Activated CD8-positive, alpha-beta memory T cell treated with anti-CD3 and anti-CD28 coated beads, Interleukin-2, amount 50 U/mL, for 1 hour (primary cell): ENCODE measurements at regions not wholly inside any gene's neighbourhood (a gene's known extent, or its start where the extent isn't known, plus 50 kb on each side); places are given as distances from the start of the nearest gene placed in this dataset.
"Not testable (repeated sequence)": the region's sequence is repeated elsewhere in the genome, so short reads cannot be mapped to it uniquely, and the experiment has no call there.

Source experiments
- DNase-seq: peaks from one replicate; pipeline ENCODE4 v3.0.0-alpha.2; 2020; ENCODE audit errors: extremely low read depth

DNA sequence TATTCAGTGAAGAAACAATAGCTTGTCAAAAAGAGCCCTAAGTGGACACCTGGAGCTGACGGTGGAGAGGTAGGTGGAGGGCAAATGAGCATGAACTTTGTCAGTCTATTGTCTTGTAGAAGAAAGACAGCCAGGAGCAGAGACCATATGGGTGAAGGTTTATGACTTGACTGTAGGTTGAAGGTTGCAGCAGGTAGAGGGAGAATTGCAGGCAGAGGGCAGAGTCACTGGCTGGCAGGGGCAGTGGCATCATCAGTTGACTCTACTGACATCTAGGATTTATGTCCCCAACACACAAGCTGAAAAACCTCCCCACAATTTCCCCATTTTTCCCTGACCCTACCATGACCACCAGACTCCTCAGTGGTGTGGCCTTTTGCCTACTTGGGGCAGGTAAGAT lies 243.6 kb upstream of the PRSS58 start:
- DNase-seq = no peak

GRCh38 chr7:142500366-142500765 lies 242.5 kb upstream of the PRSS58 start:
- no peak for DNase-seq

DNA sequence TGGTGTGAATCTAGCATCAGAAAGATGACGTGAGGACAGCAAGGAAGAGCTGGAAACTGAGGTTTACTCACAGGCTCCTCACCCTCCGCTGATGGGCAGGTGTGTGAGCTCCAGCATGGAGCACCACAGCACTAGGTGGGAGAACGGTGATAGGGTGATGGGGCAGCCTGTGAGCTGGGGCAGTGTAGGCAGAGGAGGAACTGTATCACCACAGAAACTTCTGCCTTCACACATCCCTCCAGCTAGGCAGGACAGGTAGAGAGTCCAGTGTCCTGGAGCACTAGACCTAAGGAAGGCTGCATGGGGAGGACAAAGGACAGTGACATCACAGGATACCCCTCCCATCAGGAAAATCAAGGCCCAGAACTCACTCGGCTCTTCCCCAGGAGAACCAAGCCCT lies 241.8 kb upstream of the PRSS58 start:
- DNase-seq = no peak

- DNase-seq = no peak
These were observed 240.5 kb upstream of the PRSS58 start for GRCh38 chr7:142498364-142498763.

DNA sequence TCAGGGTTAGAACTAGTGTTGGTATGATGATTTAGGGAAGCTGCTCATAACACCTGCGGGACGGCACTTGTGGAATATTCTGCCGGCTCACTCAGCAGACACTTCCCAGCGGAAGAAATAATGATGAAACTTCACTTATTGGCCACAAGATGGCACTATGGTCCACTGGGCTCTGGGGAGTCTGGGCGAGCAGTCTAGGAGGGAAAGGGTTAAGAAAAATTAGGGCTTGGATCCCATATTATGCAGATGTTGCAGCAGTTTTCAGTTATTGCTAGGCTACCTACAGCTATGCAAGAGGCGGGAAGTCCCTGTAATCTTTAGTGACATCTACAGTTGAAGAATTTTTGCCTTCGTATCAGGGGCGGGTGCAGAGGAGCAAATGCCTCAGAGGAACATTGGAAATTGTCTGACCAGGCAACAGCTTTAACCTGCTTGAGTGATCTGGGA lies 238.7 kb upstream of the PRSS58 start:
- DNase-seq = no peak

DNA sequence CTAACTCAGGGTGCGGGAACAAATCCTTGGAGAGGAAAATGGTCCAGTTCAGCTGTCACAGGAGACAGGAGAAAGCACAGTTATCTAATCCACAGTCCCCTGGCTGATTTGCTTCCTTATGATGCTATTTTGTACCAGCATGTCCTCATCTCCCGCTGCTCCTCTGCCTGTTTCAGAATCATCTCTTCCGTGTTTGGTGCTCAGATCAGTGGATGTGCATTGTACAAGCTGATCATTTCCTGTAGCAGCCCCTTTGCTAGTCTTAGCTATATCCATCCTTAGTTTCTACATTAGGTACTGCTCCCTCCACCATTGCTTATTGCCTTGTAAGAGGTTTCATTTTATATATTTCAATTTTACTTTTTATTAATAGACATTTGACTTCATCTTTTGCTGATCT lies 238.0 kb upstream of the PRSS58 start:
- DNase-seq = not testable (repeated sequence)

GRCh38 chr7:142495301-142495700 lies 237.4 kb upstream of the PRSS58 start:
- not testable (repeated sequence) for DNase-seq

DNA sequence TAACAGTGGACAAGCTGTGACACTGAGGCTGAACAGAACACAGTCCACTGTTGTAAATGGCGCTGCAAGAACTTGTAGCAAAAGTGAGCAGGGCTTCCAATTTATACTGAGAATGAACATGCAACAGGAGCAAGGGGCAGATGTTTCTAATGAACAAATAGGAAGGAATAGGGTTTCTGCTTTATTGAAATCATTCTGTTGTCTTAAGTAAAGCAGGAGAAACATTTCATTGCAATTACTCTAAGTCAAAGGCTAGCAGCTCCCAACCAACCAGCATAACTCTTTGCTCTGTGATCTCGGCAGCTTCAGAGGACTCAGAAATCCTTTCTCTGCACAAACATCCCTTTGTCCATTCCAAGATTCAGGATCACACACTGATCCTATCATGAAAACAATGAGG lies 236.2 kb upstream of the PRSS58 start:
- DNase-seq = no peak

DNA sequence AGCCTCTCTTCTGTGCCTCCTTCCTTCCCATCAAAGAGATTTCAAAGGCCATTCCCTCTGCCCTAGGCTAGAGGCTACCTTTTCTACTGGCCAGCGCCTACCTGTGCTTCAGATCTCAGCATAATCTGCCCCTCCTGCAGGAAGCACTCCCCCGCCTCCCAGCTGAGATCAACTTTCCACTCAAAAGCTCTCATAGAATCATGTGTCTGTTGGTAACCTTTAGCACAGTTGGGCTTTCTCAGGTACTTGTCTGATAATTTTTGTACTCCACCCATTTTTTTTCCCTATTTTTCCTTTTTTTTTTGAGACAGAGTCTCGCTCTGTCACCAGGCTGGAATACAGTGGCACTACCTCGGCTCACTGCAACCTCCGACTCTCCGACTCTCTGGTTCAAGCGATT lies 231.0 kb upstream of the PRSS58 start:
- no peak for DNase-seq

DNA sequence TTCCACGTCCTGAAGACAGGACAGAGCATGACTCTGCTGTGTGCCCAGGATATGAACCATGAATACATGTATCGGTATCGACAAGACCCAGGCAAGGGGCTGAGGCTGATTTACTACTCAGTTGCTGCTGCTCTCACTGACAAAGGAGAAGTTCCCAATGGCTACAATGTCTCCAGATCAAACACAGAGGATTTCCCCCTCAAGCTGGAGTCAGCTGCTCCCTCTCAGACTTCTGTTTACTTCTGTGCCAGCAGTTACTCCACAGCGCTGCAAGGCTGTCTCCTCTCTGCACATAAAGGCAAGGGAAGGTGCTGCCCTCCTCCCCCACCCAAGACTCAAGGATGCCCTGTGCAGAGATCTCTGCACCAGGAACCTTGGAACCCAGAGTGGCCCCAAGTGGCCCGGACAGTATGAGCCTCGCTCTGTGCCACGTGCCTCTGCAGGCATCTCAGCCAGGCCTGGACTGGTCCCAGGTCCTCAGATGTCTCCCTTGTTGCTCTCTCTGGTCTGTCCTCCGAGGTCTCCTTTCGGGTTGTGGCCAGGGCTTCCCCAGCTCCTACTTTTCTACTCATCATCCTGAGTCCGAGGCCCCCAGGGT lies 230.3 kb upstream of the PRSS58 start:
- no peak for DNase-seq

- not testable (repeated sequence) for DNase-seq
These were observed 229.7 kb upstream of the PRSS58 start for GRCh38 chr7:142487565-142487964.

DNA sequence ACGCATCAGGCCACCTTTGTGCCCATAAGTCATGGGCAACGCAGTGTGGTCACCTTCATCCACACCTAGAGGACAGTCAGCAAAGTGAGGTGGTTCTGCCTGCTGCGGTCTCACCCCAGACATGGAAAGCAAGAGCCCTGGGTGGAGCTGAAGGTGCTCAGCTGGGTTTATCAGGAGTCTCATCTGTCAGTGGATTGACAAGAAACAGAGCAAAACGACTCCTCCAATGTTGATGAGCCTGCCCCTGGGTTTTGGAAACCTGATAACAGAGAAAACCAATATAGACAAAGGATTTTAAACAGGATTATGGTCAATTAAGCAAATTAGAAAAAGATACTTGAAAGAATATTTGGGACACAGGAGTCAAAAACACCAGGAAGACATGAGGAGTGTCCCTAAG lies 229.3 kb upstream of the PRSS58 start:
- no peak for DNase-seq

- no peak for DNase-seq
These were observed 227.9 kb upstream of the PRSS58 start for GRCh38 chr7:142485617-142486226.

- DNase-seq = no peak
These were observed 225.9 kb upstream of the PRSS58 start for GRCh38 chr7:142483659-142484317.

- DNase-seq = no peak
These were observed 225.2 kb upstream of the PRSS58 start for GRCh38 chr7:142482891-142483658.

DNA sequence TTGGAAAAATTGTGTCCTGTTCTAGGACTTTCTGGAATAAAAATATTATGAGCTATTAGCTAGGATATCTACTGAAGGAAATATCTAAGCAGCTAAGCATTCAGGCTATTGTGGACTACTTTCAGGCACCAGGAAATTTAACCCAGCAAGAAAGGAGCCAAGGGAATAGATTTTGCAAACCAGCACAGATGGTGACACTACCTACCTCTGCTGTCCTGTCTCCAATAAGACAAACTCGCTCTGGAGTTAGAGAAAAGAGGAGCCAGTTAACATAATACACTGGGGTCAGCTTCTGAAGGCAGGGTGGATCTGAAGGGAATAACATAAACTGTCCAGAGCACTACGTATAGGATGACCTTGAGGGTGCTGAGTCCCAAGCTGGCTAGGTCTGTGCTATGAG lies 223.7 kb upstream of the PRSS58 start:
- DNase-seq = no peak

- no peak for DNase-seq
These were observed 220.8 kb upstream of the PRSS58 start for GRCh38 chr7:142478479-142479220.

GRCh38 chr7:142477801-142478200 lies 219.9 kb upstream of the PRSS58 start:
- not testable (repeated sequence) for DNase-seq

- no peak for DNase-seq
These were observed 219.3 kb upstream of the PRSS58 start for GRCh38 chr7:142477079-142477651.

DNA sequence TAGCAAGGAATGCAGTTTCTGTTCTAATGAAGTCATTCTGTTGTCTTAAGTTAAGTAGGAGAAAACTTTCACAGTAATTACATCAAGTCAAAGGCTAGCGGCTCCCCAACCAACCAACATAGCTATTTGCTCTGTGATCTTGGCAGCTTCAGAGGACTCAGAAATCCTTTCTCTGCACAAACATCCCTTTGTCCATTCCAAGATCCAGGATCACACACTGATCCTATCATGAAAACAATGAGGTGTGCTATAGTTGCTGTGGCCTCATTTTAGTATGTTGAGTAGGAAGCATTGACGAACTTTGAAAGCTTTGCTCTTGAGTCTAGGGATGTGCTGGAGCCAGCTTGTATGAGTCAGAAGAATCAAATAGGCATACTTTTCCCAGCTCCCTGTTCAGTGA lies 218.2 kb upstream of the PRSS58 start:
- DNase-seq = no peak

- no peak for DNase-seq
These were observed 214.0 kb upstream of the PRSS58 start for GRCh38 chr7:142471820-142472219.

GRCh38 chr7:142470544-142470830 lies 212.6 kb upstream of the PRSS58 start:
- no peak for DNase-seq
